Thyroid gland (tissue), 4 donors: ENCODE measurements at regions not wholly inside any gene's neighbourhood (a gene's known extent, or its start where the extent isn't known, plus 50 kb on each side); places are given as distances from the start of the nearest gene placed in this dataset.

Source experiments
- DNase-seq, 2 donors: peaks; one replicate each; pipeline ENCODE4 v3.0.0-alpha.2; 2019
- H3K27ac ChIP-seq, 3 donors: fragments of 200-600 bp; sonication (generic); 1 replicate in 2 of 3; 2 replicates in 1 of 3; pipeline ENCODE4 v1.5.1; 2016 to 2019; ENCODE audit warnings: mild to moderate bottlenecking in 1 of 3, moderate library complexity in 1 of 3
- H3K27me3 ChIP-seq: fragments of 200-600 bp; sonication (generic); one replicate; pipeline ENCODE4 v1.5.1; 2019
- H3K36me3 ChIP-seq, 2 donors: fragments of 200-600 bp; sonication (generic); one replicate each; pipeline ENCODE4 v1.5.1; 2016 to 2019
- H3K4me1 ChIP-seq, 2 donors: fragments of 200-600 bp; sonication (generic); one replicate each; pipeline ENCODE4 v1.5.1; 2017 to 2019
- H3K4me3 ChIP-seq, 3 donors: fragments of 200-600 bp; sonication (generic); replicated peaks in 1 of 3; 1 replicate in 2 of 3; 2 replicates in 1 of 3; pipeline ENCODE4 v1.5.1; 2016; ENCODE audit warnings: mild to moderate bottlenecking in 1 of 3
- H3K9me3 ChIP-seq: fragments of 200-600 bp; sonication (generic); one replicate; pipeline ENCODE4 v1.5.1; 2017
- CTCF ChIP-seq, 6 experiments: fragments of 200-600 bp in 3 of 6; fragments of 450-650 bp in 3 of 6; sonication (generic) in 3 of 6; IDR thresholded peaks; one replicate each; pipeline ENCODE4 v1.5.1; 2016 to 2019; ENCODE audit warnings: antibody characterized with exemption in 6 of 6, mild to moderate bottlenecking in 2 of 6, inconsistent platforms in 1 of 6, moderate library complexity in 1 of 6
- POLR2A ChIP-seq, 2 donors: fragments of 450-650 bp; IDR thresholded peaks; one replicate each; pipeline ENCODE4 v1.6.1; 2017; ENCODE audit warnings: antibody characterized with exemption in 2 of 2, mild to moderate bottlenecking in 2 of 2, moderate library complexity in 1 of 2
- WGBS, 2 donors: methylation state at CpG; one replicate each; pipeline ENCODE4 v1.1.5; 2017; 5-methylcytosine and 5-hydroxymethylcytosine counted together
- intact Hi-C: fragments of 100-400 bp; cut with DNase I; formaldehyde crosslinking; loops from one replicate; pipeline ENCODE4 v1.15.1; 2023

GRCh38 chr10:105969884-105970377, 1194.6 kb downstream of the SORCS1 start:
- Histone ChIP-seq H3K36me3 (no peaks in the 10 kb centered on the region), H3K9me3 (no peaks in the 10 kb centered on the region), H3K27ac (no peak overlapping the region), H3K4me3 (no peak overlapping the region), H3K27me3 (no peaks in the 10 kb centered on the region), H3K4me1 (no peaks in the 10 kb centered on the region)
- no peak for DNase-seq
- TF ChIP-seq POLR2A (IDR thresholded peaks at IDR 0.05) = no peak
- no peak for TF ChIP-seq CTCF (IDR thresholded peaks at IDR 0.05)
- intact Hi-C loops = no loop called here
- 72 to 81% methylated on average over 12 of the region's 12 CpGs for WGBS, 2 donors

DNA sequence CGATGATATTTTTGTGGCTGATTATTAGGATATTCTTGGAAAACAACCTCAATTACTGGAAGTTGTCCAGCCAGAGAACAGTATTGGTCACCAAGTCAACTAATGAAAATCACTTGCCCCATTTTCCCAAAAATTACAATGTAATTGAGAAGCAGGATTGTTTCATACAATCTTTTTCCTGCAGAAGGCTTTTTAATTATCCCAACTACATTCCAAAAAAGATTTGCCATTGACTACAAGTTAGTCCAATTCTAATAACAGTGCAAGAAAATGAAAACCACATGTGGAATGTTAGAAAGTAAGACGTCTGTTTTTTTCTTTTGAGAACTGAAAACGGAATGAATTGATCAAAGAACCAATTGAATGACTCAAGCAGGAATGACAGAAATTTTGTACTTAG, 1195.8 kb downstream of the SORCS1 start:
- no peak for DNase-seq
- TF ChIP-seq CTCF (IDR thresholded peaks at IDR 0.05) (no peak), POLR2A (IDR thresholded peaks at IDR 0.05) (no peak)
- H3K36me3 ChIP-seq = no peaks in the 10 kb centered on the region
- H3K27ac ChIP-seq = no peak overlapping the region
- WGBS, 2 donors = 77 to 84% methylated on average over 3 of the region's 3 CpGs
- no peaks in the 10 kb centered on the region for H3K4me1 ChIP-seq
- no peak overlapping the region for H3K4me3 ChIP-seq
- H3K27me3 ChIP-seq = no peaks in the 10 kb centered on the region
- intact Hi-C loops = no loop called here
- no peaks in the 10 kb centered on the region for H3K9me3 ChIP-seq

GRCh38 chr10:105967256-105967655, 1197.2 kb downstream of the SORCS1 start:
- Histone ChIP-seq H3K4me1 (no peaks in the 10 kb centered on the region), H3K27me3 (no peaks in the 10 kb centered on the region), H3K4me3 (no peak overlapping the region), H3K27ac (no peak overlapping the region), H3K36me3 (no peaks in the 10 kb centered on the region), H3K9me3 (no peaks in the 10 kb centered on the region)
- WGBS, 2 donors = 22 to 26% methylated on average over 1 of the region's 1 CpG
- intact Hi-C loops = no loop called here
- TF ChIP-seq POLR2A (IDR thresholded peaks at IDR 0.05) (no peak), CTCF (IDR thresholded peaks at IDR 0.05) (no peak)
- no peak for DNase-seq

- no peaks in the 10 kb centered on the region for H3K27me3 ChIP-seq
- no peaks in the 10 kb centered on the region for H3K36me3 ChIP-seq
- H3K4me3 ChIP-seq = no peak overlapping the region
- WGBS, 2 donors = 84 to 85% methylated on average over 1 of the region's 1 CpG
- TF ChIP-seq POLR2A (IDR thresholded peaks at IDR 0.05) = no peak
- DNase-seq = no peak
- no peaks in the 10 kb centered on the region for H3K4me1 ChIP-seq
- intact Hi-C loops = no loop called here
- no peaks in the 10 kb centered on the region for H3K9me3 ChIP-seq
- H3K27ac ChIP-seq = no peak overlapping the region
These were observed 1199.4 kb downstream of the SORCS1 start for GRCh38 chr10:105965141-105965540.

- no peak overlapping the region for H3K27ac ChIP-seq
- no peaks in the 10 kb centered on the region for H3K9me3 ChIP-seq
- DNase-seq = no peak
- H3K4me1 ChIP-seq = no peaks in the 10 kb centered on the region
- 80 to 84% methylated on average over 5 of the region's 5 CpGs for WGBS, 2 donors
- TF ChIP-seq POLR2A (IDR thresholded peaks at IDR 0.05) = no peak
- TF ChIP-seq CTCF (IDR thresholded peaks at IDR 0.05) = no peak
- H3K27me3 ChIP-seq = no peaks in the 10 kb centered on the region
- H3K4me3 ChIP-seq = no peak overlapping the region
- intact Hi-C loops = no loop called here
- no peaks in the 10 kb centered on the region for H3K36me3 ChIP-seq
These were observed 1200.5 kb downstream of the SORCS1 start for GRCh38 chr10:105964009-105964408.
